Breast epithelium (tissue), 4 donors: ENCODE measurements at regions not wholly inside any gene's neighbourhood (a gene's known extent, or its start where the extent isn't known, plus 50 kb on each side); places are given as distances from the start of the nearest gene placed in this dataset.

Experiments used
- DNase-seq, 2 donors: peaks; one replicate each; pipeline ENCODE4 v3.0.0-alpha.2; 2019; ENCODE audit warnings: low spot score in 2 of 2
- H3K27ac ChIP-seq, 2 donors: fragments of 200-600 bp; sonication (generic) in 1 of 2; one replicate each; pipeline ENCODE4 v1.5.1; 2016 to 2019; ENCODE audit warnings: mild to moderate bottlenecking in 1 of 2
- H3K27me3 ChIP-seq, 2 donors: fragments of 200-600 bp; sonication (generic) in 1 of 2; one replicate each; pipeline versions ENCODE4 v1.5.1 to v1.6.0; 2017 to 2019; ENCODE audit warnings: control low read depth in 1 of 2, mild to moderate bottlenecking in 1 of 2
- H3K36me3 ChIP-seq: fragments of 200-600 bp; one replicate; pipeline ENCODE4 v1.5.1; 2019
- H3K4me1 ChIP-seq, 2 donors: fragments of 200-600 bp; sonication (generic); one replicate each; pipeline ENCODE4 v1.5.1; 2016 to 2019; ENCODE audit warnings: control low read depth in 1 of 2
- H3K4me3 ChIP-seq, 3 donors: fragments of 200-600 bp; sonication (generic); 1 replicate in 2 of 3; 2 replicates in 1 of 3; pipeline ENCODE4 v1.5.1; 2016 to 2019; ENCODE audit warnings: mild to moderate bottlenecking in 3 of 3, moderate library complexity in 2 of 3
- H3K9me3 ChIP-seq, 2 donors: fragments of 200-600 bp; sonication (generic) in 1 of 2; one replicate each; pipeline ENCODE4 v1.5.1; 2016 to 2019; ENCODE audit warnings: control low read depth in 1 of 2
- CTCF ChIP-seq, 3 donors: fragments of 450-650 bp; IDR thresholded peaks; one replicate each; pipeline ENCODE4 v1.5.1; 2016 to 2017; ENCODE audit warnings: antibody characterized with exemption in 3 of 3, mild to moderate bottlenecking in 3 of 3, moderate library complexity in 3 of 3
- POLR2A ChIP-seq: fragments of 450-650 bp; IDR thresholded peaks from one replicate; pipeline ENCODE4 v1.6.1; 2016; ENCODE audit warnings: antibody characterized with exemption, mild to moderate bottlenecking, moderate library complexity
- POLR2AphosphoS5 ChIP-seq, 3 donors: sonication (generic); formaldehyde crosslinking; IDR thresholded peaks; one replicate each; pipeline ENCODE4 v1.6.1; 2017; ENCODE audit warnings: antibody characterized with exemption in 3 of 3
- intact Hi-C: fragments of 100-400 bp; cut with DNase I; formaldehyde crosslinking; loops from one replicate; pipeline ENCODE4 v1.15.1; 2023; ENCODE audit warnings: low total_unique reads

- TF ChIP-seq POLR2AphosphoS5 (IDR thresholded peaks at IDR 0.05) (no peak), POLR2A (no peak), CTCF (IDR thresholded peaks at IDR 0.05) (no peak)
- no peaks in the 10 kb centered on the region for H3K36me3 ChIP-seq
- DNase-seq: no peak
- no peak overlapping the region for H3K4me3 ChIP-seq
- no peak overlapping the region for H3K27ac ChIP-seq
- H3K9me3 ChIP-seq: no peaks in the 10 kb centered on the region
- intact Hi-C loops: no loop called here
- no peaks in the 10 kb centered on the region for H3K4me1 ChIP-seq
- no peaks in the 10 kb centered on the region for H3K27me3 ChIP-seq
Observed at GRCh38 chr14:37899365-37899764, 303.9 kb downstream of the TTC6 start.

- H3K9me3 ChIP-seq: no peaks in the 10 kb centered on the region
- intact Hi-C loops: no loop called here
- no peak overlapping the region for H3K27ac ChIP-seq
- DNase-seq: no peak
- H3K4me3 ChIP-seq: no peak overlapping the region
- no peaks in the 10 kb centered on the region for H3K27me3 ChIP-seq
- no peak for TF ChIP-seq CTCF (IDR thresholded peaks at IDR 0.05)
- TF ChIP-seq POLR2AphosphoS5 (IDR thresholded peaks at IDR 0.05): no peak
- no peak for TF ChIP-seq POLR2A
- H3K4me1 ChIP-seq: no peaks in the 10 kb centered on the region
- no peaks in the 10 kb centered on the region for H3K36me3 ChIP-seq
Observed at GRCh38 chr14:37900561-37900960, 305.1 kb downstream of the TTC6 start.

- no peaks in the 10 kb centered on the region for H3K9me3 ChIP-seq
- H3K4me3 ChIP-seq: peak overlapping the region in 1 of 3 donors; percentile 23
- TF ChIP-seq CTCF (IDR thresholded peaks at IDR 0.05) (no peak), POLR2AphosphoS5 (IDR thresholded peaks at IDR 0.05) (no peak), POLR2A (no peak)
- H3K27me3 ChIP-seq: no peaks in the 10 kb centered on the region
- intact Hi-C loops: no loop called here
- H3K36me3 ChIP-seq: no peaks in the 10 kb centered on the region
- DNase-seq: no peak
- no peaks in the 10 kb centered on the region for H3K4me1 ChIP-seq
- H3K27ac ChIP-seq: peak overlapping the region in 1 of 2 donors; percentile 38
Observed at GRCh38 chr14:37901978-37902377, 305.7 kb upstream of the SSTR1 start.

- intact Hi-C loops: no loop called here
- Histone ChIP-seq H3K27ac (no peak overlapping the region), H3K27me3 (no peaks in the 10 kb centered on the region), H3K4me1 (no peaks in the 10 kb centered on the region), H3K9me3 (no peaks in the 10 kb centered on the region), H3K36me3 (no peaks in the 10 kb centered on the region), H3K4me3 (no peak overlapping the region)
- no peak for DNase-seq
- TF ChIP-seq CTCF (IDR thresholded peaks at IDR 0.05): peak in 2 of 3 donors; percentile 40 to 62
- TF ChIP-seq POLR2AphosphoS5 (IDR thresholded peaks at IDR 0.05): no peak
- TF ChIP-seq POLR2A: no peak
Observed at GRCh38 chr14:37903343-37904191, 304.1 kb upstream of the SSTR1 start.

GRCh38 chr14:37924622-37925021 is 283.1 kb upstream of the SSTR1 start:
- H3K27me3 ChIP-seq: no peaks in the 10 kb centered on the region
- no peaks in the 10 kb centered on the region for H3K36me3 ChIP-seq
- TF ChIP-seq CTCF (IDR thresholded peaks at IDR 0.05): no peak
- TF ChIP-seq POLR2AphosphoS5 (IDR thresholded peaks at IDR 0.05): no peak
- TF ChIP-seq POLR2A: no peak
- DNase-seq: no peak
- H3K4me1 ChIP-seq: no peaks in the 10 kb centered on the region
- intact Hi-C loops: no loop called here
- no peak overlapping the region for H3K4me3 ChIP-seq
- no peak overlapping the region for H3K27ac ChIP-seq
- no peaks in the 10 kb centered on the region for H3K9me3 ChIP-seq
